ENCODE measurements at regions not wholly inside any gene's neighbourhood (a gene's known extent, or its start where the extent isn't known, plus 50 kb on each side); places are given as distances from the start of the nearest gene placed in this dataset.

- Histone ChIP-seq H3K36me3 (ENCODE audit: control insufficient read depth in 3 of 3, insufficient read depth in 2 of 3, low read depth in 1 of 3, low read length in 3 of 3) (no peaks in the 10 kb centered on the region), H3K27me3 (ENCODE audit: control insufficient read depth in 3 of 3, insufficient read depth in 3 of 3, low read length in 3 of 3) (no peaks in the 10 kb centered on the region), H3K4me3 (ENCODE audit: low read depth in 1 of 3, low read length in 3 of 3) (no peak overlapping the region), H3K4me1 (ENCODE audit: control insufficient read depth in 3 of 3, insufficient read depth in 2 of 3, low read depth in 1 of 3, low read length in 2 of 3) (no peaks in the 10 kb centered on the region), H3K27ac (ENCODE audit: low read depth in 1 of 3, low read length in 2 of 3) (no peak overlapping the region), H3K9me3 (ENCODE audit: control insufficient read depth in 2 of 2, insufficient read depth in 1 of 2, low read depth in 1 of 2, low read length in 1 of 2) (no peaks in the 10 kb centered on the region)
- no peak for FAIRE-seq
- WGBS, 3 donors = 78 to 90% (median 79%) methylated on average over 16 of the region's 16 CpGs
- DNase-seq = no peak
These were observed 131.3 kb downstream of the URI1 start for GRCh38 chr19:30073152-30074000.

GRCh38 chr19:30074096-30074495, 132.1 kb downstream of the URI1 start:
- FAIRE-seq = no peak
- Histone ChIP-seq H3K4me3 (ENCODE audit: low read depth in 1 of 3, low read length in 3 of 3) (no peak overlapping the region), H3K27ac (ENCODE audit: low read depth in 1 of 3, low read length in 2 of 3) (no peak overlapping the region), H3K36me3 (ENCODE audit: control insufficient read depth in 3 of 3, insufficient read depth in 2 of 3, low read depth in 1 of 3, low read length in 3 of 3) (no peaks in the 10 kb centered on the region), H3K9me3 (ENCODE audit: control insufficient read depth in 2 of 2, insufficient read depth in 1 of 2, low read depth in 1 of 2, low read length in 1 of 2) (no peaks in the 10 kb centered on the region), H3K27me3 (ENCODE audit: control insufficient read depth in 3 of 3, insufficient read depth in 3 of 3, low read length in 3 of 3) (no peaks in the 10 kb centered on the region), H3K4me1 (ENCODE audit: control insufficient read depth in 3 of 3, insufficient read depth in 2 of 3, low read depth in 1 of 3, low read length in 2 of 3) (no peaks in the 10 kb centered on the region)
- WGBS, 3 donors = 83 to 88% (median 86%) methylated on average over 7 of the region's 7 CpGs
- DNase-seq = no peak

GRCh38 chr19:30074741-30075715, 133.0 kb downstream of the URI1 start:
- DNase-seq (no peak), FAIRE-seq (no peak)
- H3K27me3 ChIP-seq (ENCODE audit: control insufficient read depth in 3 of 3, insufficient read depth in 3 of 3, low read length in 3 of 3) = no peaks in the 10 kb centered on the region
- no peaks in the 10 kb centered on the region for H3K9me3 ChIP-seq (ENCODE audit: control insufficient read depth in 2 of 2, insufficient read depth in 1 of 2, low read depth in 1 of 2, low read length in 1 of 2)
- H3K36me3 ChIP-seq (ENCODE audit: control insufficient read depth in 3 of 3, insufficient read depth in 2 of 3, low read depth in 1 of 3, low read length in 3 of 3) = no peaks in the 10 kb centered on the region
- WGBS, 3 donors = 84 to 88% (median 88%) methylated on average over 12 of the region's 12 CpGs
- no peaks in the 10 kb centered on the region for H3K4me1 ChIP-seq (ENCODE audit: control insufficient read depth in 3 of 3, insufficient read depth in 2 of 3, low read depth in 1 of 3, low read length in 2 of 3)
- no peak overlapping the region for H3K27ac ChIP-seq (ENCODE audit: low read depth in 1 of 3, low read length in 2 of 3)
- H3K4me3 ChIP-seq (ENCODE audit: low read depth in 1 of 3, low read length in 3 of 3) = no peak overlapping the region

- Histone ChIP-seq H3K27ac (ENCODE audit: low read depth in 1 of 3, low read length in 2 of 3) (no peak overlapping the region), H3K36me3 (ENCODE audit: control insufficient read depth in 3 of 3, insufficient read depth in 2 of 3, low read depth in 1 of 3, low read length in 3 of 3) (no peaks in the 10 kb centered on the region), H3K9me3 (ENCODE audit: control insufficient read depth in 2 of 2, insufficient read depth in 1 of 2, low read depth in 1 of 2, low read length in 1 of 2) (peaks cover 0 to 3% of the 10 kb centered on the region in 2 donors), H3K4me1 (ENCODE audit: control insufficient read depth in 3 of 3, insufficient read depth in 2 of 3, low read depth in 1 of 3, low read length in 2 of 3) (no peaks in the 10 kb centered on the region), H3K27me3 (ENCODE audit: control insufficient read depth in 3 of 3, insufficient read depth in 3 of 3, low read length in 3 of 3) (no peaks in the 10 kb centered on the region), H3K4me3 (ENCODE audit: low read depth in 1 of 3, low read length in 3 of 3) (no peak overlapping the region)
- DNase-seq (no peak), FAIRE-seq (no peak)
- 59 to 67% (median 60%) methylated on average over 11 of the region's 11 CpGs for WGBS, 3 donors
These were observed 134.1 kb downstream of the URI1 start for GRCh38 chr19:30076101-30076551.

- WGBS, 3 donors = 74 to 81% (median 77%) methylated on average over 14 of the region's 14 CpGs
- peaks cover 0 to 4% of the 10 kb centered on the region in 2 donors for H3K9me3 ChIP-seq (ENCODE audit: control insufficient read depth in 2 of 2, insufficient read depth in 1 of 2, low read depth in 1 of 2, low read length in 1 of 2)
- FAIRE-seq = no peak
- H3K4me1 ChIP-seq (ENCODE audit: control insufficient read depth in 3 of 3, insufficient read depth in 2 of 3, low read depth in 1 of 3, low read length in 2 of 3) = no peaks in the 10 kb centered on the region
- no peak overlapping the region for H3K4me3 ChIP-seq (ENCODE audit: low read depth in 1 of 3, low read length in 3 of 3)
- no peaks in the 10 kb centered on the region for H3K27me3 ChIP-seq (ENCODE audit: control insufficient read depth in 3 of 3, insufficient read depth in 3 of 3, low read length in 3 of 3)
- DNase-seq = no peak
- H3K36me3 ChIP-seq (ENCODE audit: control insufficient read depth in 3 of 3, insufficient read depth in 2 of 3, low read depth in 1 of 3, low read length in 3 of 3) = no peaks in the 10 kb centered on the region
- no peak overlapping the region for H3K27ac ChIP-seq (ENCODE audit: low read depth in 1 of 3, low read length in 2 of 3)
These were observed 135.0 kb downstream of the URI1 start for GRCh38 chr19:30076751-30077670.

- 77 to 86% (median 79%) methylated on average over 10 of the region's 10 CpGs for WGBS, 3 donors
- Histone ChIP-seq H3K27me3 (ENCODE audit: control insufficient read depth in 3 of 3, insufficient read depth in 3 of 3, low read length in 3 of 3) (no peaks in the 10 kb centered on the region), H3K36me3 (ENCODE audit: control insufficient read depth in 3 of 3, insufficient read depth in 2 of 3, low read depth in 1 of 3, low read length in 3 of 3) (no peaks in the 10 kb centered on the region), H3K27ac (ENCODE audit: low read depth in 1 of 3, low read length in 2 of 3) (no peak overlapping the region), H3K4me3 (ENCODE audit: low read depth in 1 of 3, low read length in 3 of 3) (no peak overlapping the region), H3K9me3 (ENCODE audit: control insufficient read depth in 2 of 2, insufficient read depth in 1 of 2, low read depth in 1 of 2, low read length in 1 of 2) (peaks cover 0 to 4% of the 10 kb centered on the region in 2 donors), H3K4me1 (ENCODE audit: control insufficient read depth in 3 of 3, insufficient read depth in 2 of 3, low read depth in 1 of 3, low read length in 2 of 3) (no peaks in the 10 kb centered on the region)
- DNase-seq (no peak), FAIRE-seq (no peak)
These were observed 135.9 kb downstream of the URI1 start for GRCh38 chr19:30077851-30078355.

GRCh38 chr19:30078381-30078910, 136.4 kb downstream of the URI1 start:
- no peak overlapping the region for H3K4me3 ChIP-seq (ENCODE audit: low read depth in 1 of 3, low read length in 3 of 3)
- no peak for FAIRE-seq
- DNase-seq = no peak
- peaks cover 0 to 4% of the 10 kb centered on the region in 2 donors for H3K9me3 ChIP-seq (ENCODE audit: control insufficient read depth in 2 of 2, insufficient read depth in 1 of 2, low read depth in 1 of 2, low read length in 1 of 2)
- no peak overlapping the region for H3K27ac ChIP-seq (ENCODE audit: low read depth in 1 of 3, low read length in 2 of 3)
- no peaks in the 10 kb centered on the region for H3K27me3 ChIP-seq (ENCODE audit: control insufficient read depth in 3 of 3, insufficient read depth in 3 of 3, low read length in 3 of 3)
- H3K36me3 ChIP-seq (ENCODE audit: control insufficient read depth in 3 of 3, insufficient read depth in 2 of 3, low read depth in 1 of 3, low read length in 3 of 3) = no peaks in the 10 kb centered on the region
- no peaks in the 10 kb centered on the region for H3K4me1 ChIP-seq (ENCODE audit: control insufficient read depth in 3 of 3, insufficient read depth in 2 of 3, low read depth in 1 of 3, low read length in 2 of 3)
- WGBS, 3 donors = 60 to 66% (median 64%) methylated on average over 5 of the region's 5 CpGs

Measured in small intestine (tissue), 7 donors.